Pancreas (tissue), 10 donors: ENCODE measurements at regions not wholly inside any gene's neighbourhood (a gene's known extent, or its start where the extent isn't known, plus 50 kb on each side); places are given as distances from the start of the nearest gene placed in this dataset.

Source experiments
- ATAC-seq, 4 donors: fragments of 200-7000 bp; cut with Tn5 transposase; one replicate each; pipeline versions ENCODE4 v1.8.0 to v1.9.1; 2020; ENCODE audit warnings: mild to moderate bottlenecking in 4 of 4, moderate library complexity in 4 of 4
- DNase-seq, 6 donors: peaks; one replicate each; pipeline ENCODE4 v3.0.0-alpha.2; 2020
- FAIRE-seq: peaks from 2 replicates; lab custom pipeline; 2012; peaks lifted over from hg19 to GRCh38; lab: Jason Lieb, UNC
- H3K27ac ChIP-seq, 4 donors: fragments of 200-600 bp; sonication (generic); 1 replicate in 3 of 4; 2 replicates in 1 of 4; pipeline versions ENCODE4 v1.5.0 to v1.8.0; 2020
- H3K27me3 ChIP-seq, 4 donors: fragments of 200-600 bp; one replicate each; pipeline ENCODE4 v1.8.0; 2021
- H3K36me3 ChIP-seq, 3 donors: fragments of 200-600 bp; sonication (generic) in 1 of 3; one replicate each; pipeline versions ENCODE4 v1.5.0 to v1.8.0; 2020 to 2021
- H3K4me1 ChIP-seq, 3 donors: fragments of 200-600 bp; one replicate each; pipeline ENCODE4 v1.8.0; 2021
- H3K4me3 ChIP-seq, 4 donors: fragments of 200-600 bp; sonication (generic) in 2 of 4; one replicate each; pipeline versions ENCODE4 v1.5.0 to v1.8.0; 2020 to 2021
- H3K9me3 ChIP-seq, 4 donors: fragments of 200-600 bp; one replicate each; pipeline ENCODE4 v1.8.0; 2021
- CTCF ChIP-seq, 4 donors: fragments of 200-600 bp; sonication (generic) in 3 of 4; IDR thresholded peaks; one replicate each; pipeline versions ENCODE4 v1.5.0 to v1.8.0; 2021; ENCODE audit warnings: antibody characterized with exemption in 4 of 4
- WGBS, 2 donors: extraction: QIAGEN DNeasy Blood & Tissue Kit; methylation state at CpG; one replicate each; pipeline ENCODE4 v1.1.7; 2013; 5-methylcytosine and 5-hydroxymethylcytosine counted together
- intact Hi-C, 3 donors: fragments of 100-400 bp; cut with DNase I; formaldehyde crosslinking; loops; one replicate each; pipeline versions ENCODE4 v1.11.1 to v1.14.2; 2022
- donor health status: healthy with polysubstance abuse.
- donor health status: DM: no; HTN: no; CAD: no; lungs with moderate emphysema.
- donor health status: DM: no; HTN: no; CAD: no.
- donor health status: control.
- donor health status: control.
- donor health status: Bipolar disorder and iron deficiency.
- donor health status: DM: yes; HTN: yes; CAD: no.
- donor health status: DM: no; HTN: no; CAD: no.
- donor health status: DM: no; HTN: no; CAD: no.
- donor health status: DM: yes; HTN: yes; CAD: no.

- DNase-seq (no peak), FAIRE-seq (no peak), ATAC-seq (no peak)
- H3K4me3 ChIP-seq = no peak overlapping the region
- no peaks in the 10 kb centered on the region for H3K36me3 ChIP-seq
- no peaks in the 10 kb centered on the region for H3K4me1 ChIP-seq
- TF ChIP-seq CTCF (IDR thresholded peaks at IDR 0.05) = no peak
- H3K9me3 ChIP-seq = no peaks in the 10 kb centered on the region
- 46 to 54% methylated on average over 6 of the region's 6 CpGs for WGBS, 2 donors
- intact Hi-C loops = no loop called here
- H3K27me3 ChIP-seq = no peaks in the 10 kb centered on the region
- no peak overlapping the region for H3K27ac ChIP-seq
Observed at GRCh38 chr4:152106781-152107321, 346.0 kb upstream of the GATB start.

- no peak overlapping the region for H3K27ac ChIP-seq
- intact Hi-C loops = no loop called here
- 63 to 66% methylated on average over 6 of the region's 6 CpGs for WGBS, 2 donors
- no peaks in the 10 kb centered on the region for H3K36me3 ChIP-seq
- no peaks in the 10 kb centered on the region for H3K27me3 ChIP-seq
- DNase-seq = peak in 1 of 6 donors; percentile 53
- TF ChIP-seq CTCF (IDR thresholded peaks at IDR 0.05) = no peak
- ATAC-seq = peak in 3 of 4 donors; percentile 61 to 86 (median 76)
- no peak for FAIRE-seq
- H3K4me3 ChIP-seq = no peak overlapping the region
- H3K9me3 ChIP-seq = no peaks in the 10 kb centered on the region
- no peaks in the 10 kb centered on the region for H3K4me1 ChIP-seq
Observed at GRCh38 chr4:152106113-152106763, 345.4 kb upstream of the GATB start.

- H3K36me3 ChIP-seq = no peaks in the 10 kb centered on the region
- H3K9me3 ChIP-seq = no peaks in the 10 kb centered on the region
- H3K4me3 ChIP-seq = no peak overlapping the region
- H3K27me3 ChIP-seq = no peaks in the 10 kb centered on the region
- H3K4me1 ChIP-seq = no peaks in the 10 kb centered on the region
- FAIRE-seq (no peak), ATAC-seq (no peak), DNase-seq (no peak)
- H3K27ac ChIP-seq = no peak overlapping the region
- 71 to 77% methylated on average over 9 of the region's 9 CpGs for WGBS, 2 donors
- TF ChIP-seq CTCF (IDR thresholded peaks at IDR 0.05) = no peak
- intact Hi-C loops = no loop called here
Observed at GRCh38 chr4:152104901-152105357, 344.1 kb upstream of the GATB start.

GRCh38 chr4:152104356-152104755, 343.5 kb upstream of the GATB start:
- no peaks in the 10 kb centered on the region for H3K4me1 ChIP-seq
- no peak overlapping the region for H3K27ac ChIP-seq
- ATAC-seq (no peak), FAIRE-seq (no peak), DNase-seq (no peak)
- no peaks in the 10 kb centered on the region for H3K36me3 ChIP-seq
- WGBS, 2 donors = 87 to 97% methylated on average over 8 of the region's 8 CpGs
- H3K9me3 ChIP-seq = no peaks in the 10 kb centered on the region
- H3K27me3 ChIP-seq = no peaks in the 10 kb centered on the region
- no peak overlapping the region for H3K4me3 ChIP-seq
- intact Hi-C loops = no loop called here
- TF ChIP-seq CTCF (IDR thresholded peaks at IDR 0.05) = no peak
